ENCODE measurements at regions not wholly inside any gene's neighbourhood (a gene's known extent, or its start where the extent isn't known, plus 50 kb on each side); places are given as distances from the start of the nearest gene placed in this dataset.
"Not testable (repeated sequence)": the region's sequence is repeated elsewhere in the genome, so short reads cannot be mapped to it uniquely, and the experiment has no call there.

GRCh38 chr2:146969703-146970102, 875.1 kb upstream of the ACVR2A start:
- H3K27ac ChIP-seq (ENCODE audit: low read depth, low read length) = not testable (repeated sequence)

DNA sequence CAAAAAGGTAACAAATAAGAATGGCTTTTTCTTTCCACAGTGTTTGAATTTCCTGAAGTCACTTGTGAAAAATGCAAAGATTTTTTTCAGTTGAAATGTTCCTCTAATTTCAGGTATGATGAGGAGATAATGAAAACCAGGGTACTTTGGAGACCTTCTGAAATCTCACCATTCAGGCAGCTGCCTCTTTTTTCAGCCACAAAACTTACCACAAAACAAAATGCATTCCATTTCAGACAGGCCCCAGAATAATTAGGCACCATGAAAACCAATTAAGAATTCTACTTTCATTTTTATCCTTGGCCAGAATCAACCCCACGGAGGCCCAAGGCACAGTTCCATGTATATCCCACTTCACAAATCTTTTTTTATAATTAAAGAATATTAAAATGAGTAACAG, 880.3 kb upstream of the ACVR2A start:
- H3K9ac ChIP-seq (ENCODE audit: low read length) = no peak overlapping the region
- H3K36me3 ChIP-seq (ENCODE audit: control insufficient read depth, insufficient read depth, low read length) = no peaks in the 10 kb centered on the region
- H3K4me3 ChIP-seq (ENCODE audit: low read length) = no peak overlapping the region
- no peak overlapping the region for H3K27ac ChIP-seq (ENCODE audit: low read depth, low read length)
- H3K4me1 ChIP-seq (ENCODE audit: control insufficient read depth, insufficient read depth, low read length) = no peaks in the 10 kb centered on the region
- no peaks in the 10 kb centered on the region for H3K27me3 ChIP-seq (ENCODE audit: control insufficient read depth, insufficient read depth, low read length)

More at GRCh38 chr2:146969703-146970102, 875.1 kb upstream of the ACVR2A start:
- not testable (repeated sequence) for H3K4me3 ChIP-seq (ENCODE audit: low read length); H3K9ac ChIP-seq (ENCODE audit: low read length); H3K36me3 ChIP-seq (ENCODE audit: control insufficient read depth, insufficient read depth, low read length); H3K4me1 ChIP-seq (ENCODE audit: control insufficient read depth, insufficient read depth, low read length); H3K27me3 ChIP-seq (ENCODE audit: control insufficient read depth, insufficient read depth, low read length)

- Histone ChIP-seq H3K36me3 (ENCODE audit: control insufficient read depth, insufficient read depth, low read length) (no peaks in the 10 kb centered on the region), H3K27me3 (ENCODE audit: control insufficient read depth, insufficient read depth, low read length) (no peaks in the 10 kb centered on the region), H3K9ac (ENCODE audit: low read length) (no peak overlapping the region), H3K4me1 (ENCODE audit: control insufficient read depth, insufficient read depth, low read length) (peaks cover 5% of the 10 kb centered on the region), H3K4me3 (ENCODE audit: low read length) (no peak overlapping the region), H3K27ac (ENCODE audit: low read depth, low read length) (no peak overlapping the region)
Observed at GRCh38 chr2:146954544-146954943, 890.3 kb upstream of the ACVR2A start.

- no peaks in the 10 kb centered on the region for H3K36me3 ChIP-seq (ENCODE audit: control insufficient read depth, insufficient read depth, low read length)
- H3K9ac ChIP-seq (ENCODE audit: low read length) = no peak overlapping the region
- H3K4me3 ChIP-seq (ENCODE audit: low read length) = no peak overlapping the region
- H3K27me3 ChIP-seq (ENCODE audit: control insufficient read depth, insufficient read depth, low read length) = no peaks in the 10 kb centered on the region
- H3K4me1 ChIP-seq (ENCODE audit: control insufficient read depth, insufficient read depth, low read length) = peaks cover 5% of the 10 kb centered on the region
- H3K27ac ChIP-seq (ENCODE audit: low read depth, low read length) = no peak overlapping the region
Observed at GRCh38 chr2:146952696-146953095, 892.1 kb upstream of the ACVR2A start.

- H3K27me3 ChIP-seq (ENCODE audit: control insufficient read depth, insufficient read depth, low read length) = no peaks in the 10 kb centered on the region
- H3K9ac ChIP-seq (ENCODE audit: low read length) = no peak overlapping the region
- peaks cover 5% of the 10 kb centered on the region for H3K4me1 ChIP-seq (ENCODE audit: control insufficient read depth, insufficient read depth, low read length)
- no peaks in the 10 kb centered on the region for H3K36me3 ChIP-seq (ENCODE audit: control insufficient read depth, insufficient read depth, low read length)
- H3K4me3 ChIP-seq (ENCODE audit: low read length) = no peak overlapping the region
- no peak overlapping the region for H3K27ac ChIP-seq (ENCODE audit: low read depth, low read length)
Observed at GRCh38 chr2:146950911-146951310, 893.9 kb upstream of the ACVR2A start.

- H3K27me3 ChIP-seq (ENCODE audit: control insufficient read depth, insufficient read depth, low read length) = no peaks in the 10 kb centered on the region
- H3K9ac ChIP-seq (ENCODE audit: low read length) = no peak overlapping the region
- no peak overlapping the region for H3K27ac ChIP-seq (ENCODE audit: low read depth, low read length)
- H3K4me1 ChIP-seq (ENCODE audit: control insufficient read depth, insufficient read depth, low read length) = peaks cover 5% of the 10 kb centered on the region
- H3K36me3 ChIP-seq (ENCODE audit: control insufficient read depth, insufficient read depth, low read length) = no peaks in the 10 kb centered on the region
- no peak overlapping the region for H3K4me3 ChIP-seq (ENCODE audit: low read length)
Observed at GRCh38 chr2:146950361-146950760, 894.5 kb upstream of the ACVR2A start.

GRCh38 chr2:146949400-146949799, 895.4 kb upstream of the ACVR2A start:
- Histone ChIP-seq H3K36me3 (ENCODE audit: control insufficient read depth, insufficient read depth, low read length) (no peaks in the 10 kb centered on the region), H3K9ac (ENCODE audit: low read length) (no peak overlapping the region), H3K27ac (ENCODE audit: low read depth, low read length) (no peak overlapping the region), H3K4me1 (ENCODE audit: control insufficient read depth, insufficient read depth, low read length) (peaks cover 5% of the 10 kb centered on the region), H3K4me3 (ENCODE audit: low read length) (no peak overlapping the region), H3K27me3 (ENCODE audit: control insufficient read depth, insufficient read depth, low read length) (no peaks in the 10 kb centered on the region)

GRCh38 chr2:146944601-146945000, 900.2 kb upstream of the ACVR2A start:
- Histone ChIP-seq H3K27me3 (ENCODE audit: control insufficient read depth, insufficient read depth, low read length) (no peaks in the 10 kb centered on the region), H3K4me3 (ENCODE audit: low read length) (no peak overlapping the region), H3K36me3 (ENCODE audit: control insufficient read depth, insufficient read depth, low read length) (no peaks in the 10 kb centered on the region), H3K27ac (ENCODE audit: low read depth, low read length) (no peak overlapping the region), H3K9ac (ENCODE audit: low read length) (no peak overlapping the region), H3K4me1 (ENCODE audit: control insufficient read depth, insufficient read depth, low read length) (no peaks in the 10 kb centered on the region)

DNA sequence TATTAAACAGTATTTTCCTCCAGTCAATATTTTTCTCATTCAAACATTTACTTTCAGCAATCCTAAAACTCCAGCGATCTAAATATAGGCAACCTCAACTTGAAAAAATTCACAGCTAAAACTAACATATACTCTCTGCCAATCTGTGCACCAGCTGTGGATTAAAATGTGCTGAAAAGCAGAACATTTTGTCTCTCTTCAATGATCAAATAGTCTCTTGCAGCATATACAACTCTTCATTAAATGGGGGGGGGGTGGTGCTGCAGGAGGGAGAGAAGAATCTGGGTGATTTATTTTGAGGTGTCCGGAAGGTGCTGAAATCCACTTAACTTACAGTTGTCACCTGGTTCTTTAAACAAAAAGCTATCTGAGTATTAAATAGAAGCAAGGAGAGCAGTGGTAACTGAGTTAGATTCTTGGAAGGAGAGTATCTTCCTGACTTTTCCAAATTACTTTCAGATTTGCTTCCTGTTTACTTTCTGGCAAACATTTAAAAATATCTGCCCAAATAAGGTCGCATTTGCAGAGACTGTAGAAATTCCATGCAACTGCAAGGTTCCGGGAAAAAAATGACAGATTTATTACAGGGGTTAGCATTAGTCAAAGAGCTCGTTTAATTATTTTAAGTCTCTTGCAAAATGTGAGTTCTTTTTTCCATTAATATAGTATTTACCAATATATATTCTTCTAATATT, 904.7 kb upstream of the ACVR2A start:
- H3K27ac ChIP-seq (ENCODE audit: low read depth, low read length) = no peak overlapping the region
- H3K9ac ChIP-seq (ENCODE audit: low read length) = no peak overlapping the region
- no peaks in the 10 kb centered on the region for H3K36me3 ChIP-seq (ENCODE audit: control insufficient read depth, insufficient read depth, low read length)
- H3K4me1 ChIP-seq (ENCODE audit: control insufficient read depth, insufficient read depth, low read length) = no peaks in the 10 kb centered on the region
- no peaks in the 10 kb centered on the region for H3K27me3 ChIP-seq (ENCODE audit: control insufficient read depth, insufficient read depth, low read length)
- no peak overlapping the region for H3K4me3 ChIP-seq (ENCODE audit: low read length)

- Histone ChIP-seq H3K4me1 (ENCODE audit: control insufficient read depth, insufficient read depth, low read length) (no peaks in the 10 kb centered on the region), H3K36me3 (ENCODE audit: control insufficient read depth, insufficient read depth, low read length) (no peaks in the 10 kb centered on the region), H3K27me3 (ENCODE audit: control insufficient read depth, insufficient read depth, low read length) (no peaks in the 10 kb centered on the region), H3K27ac (ENCODE audit: low read depth, low read length) (no peak overlapping the region), H3K9ac (ENCODE audit: low read length) (no peak overlapping the region), H3K4me3 (ENCODE audit: low read length) (no peak overlapping the region)
Observed at GRCh38 chr2:146934921-146935320, 909.9 kb upstream of the ACVR2A start.

DNA sequence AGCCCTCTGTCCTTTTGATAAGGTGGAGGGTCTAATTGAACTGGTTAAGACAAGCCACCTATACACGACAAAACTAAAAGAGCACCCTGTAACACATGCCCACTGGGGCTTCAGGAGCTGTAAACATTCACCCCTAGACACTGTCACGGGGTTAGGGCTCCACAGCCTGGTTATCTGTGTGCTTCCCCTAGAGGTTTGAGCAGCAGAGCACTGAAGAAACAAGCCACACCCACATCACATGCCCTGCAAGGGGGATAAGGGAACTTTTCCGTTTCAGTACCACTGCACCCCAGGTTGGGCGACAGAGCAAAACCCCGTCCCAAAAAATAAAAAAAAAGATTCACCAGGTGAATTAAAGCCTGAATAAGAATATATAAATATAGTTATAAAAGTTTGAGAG, 913.7 kb upstream of the ACVR2A start:
- Histone ChIP-seq H3K27ac (ENCODE audit: low read depth, low read length) (no peak overlapping the region), H3K27me3 (ENCODE audit: control insufficient read depth, insufficient read depth, low read length) (no peaks in the 10 kb centered on the region), H3K4me1 (ENCODE audit: control insufficient read depth, insufficient read depth, low read length) (no peaks in the 10 kb centered on the region), H3K9ac (ENCODE audit: low read length) (no peak overlapping the region), H3K4me3 (ENCODE audit: low read length) (no peak overlapping the region), H3K36me3 (ENCODE audit: control insufficient read depth, insufficient read depth, low read length) (no peaks in the 10 kb centered on the region)

GRCh38 chr2:146927080-146927711, 917.6 kb upstream of the ACVR2A start:
- Histone ChIP-seq H3K4me3 (ENCODE audit: low read length) (no peak overlapping the region), H3K36me3 (ENCODE audit: control insufficient read depth, insufficient read depth, low read length) (no peaks in the 10 kb centered on the region), H3K27ac (ENCODE audit: low read depth, low read length) (no peak overlapping the region), H3K9ac (ENCODE audit: low read length) (no peak overlapping the region), H3K27me3 (ENCODE audit: control insufficient read depth, insufficient read depth, low read length) (no peaks in the 10 kb centered on the region), H3K4me1 (ENCODE audit: control insufficient read depth, insufficient read depth, low read length) (no peaks in the 10 kb centered on the region)

DNA sequence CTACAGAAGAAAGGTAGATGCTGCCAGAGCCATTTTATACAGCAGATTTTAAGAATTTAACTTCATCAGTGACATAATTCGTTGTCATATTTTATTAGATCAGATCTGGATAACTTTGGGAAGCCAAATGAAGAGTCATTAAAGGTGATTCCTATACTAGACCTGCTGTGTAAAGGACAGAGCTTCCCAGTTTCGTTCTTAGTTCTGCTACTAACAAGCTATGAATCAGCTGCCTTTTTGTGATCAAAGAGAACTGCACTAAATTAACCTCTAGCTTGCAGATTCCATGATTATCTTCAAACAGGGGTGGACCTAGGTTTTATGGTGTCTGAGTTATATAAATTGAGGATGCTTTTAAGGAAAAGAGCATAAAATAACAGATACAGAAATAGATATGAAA, 926.5 kb upstream of the ACVR2A start:
- Histone ChIP-seq H3K27ac (ENCODE audit: low read depth, low read length) (no peak overlapping the region), H3K36me3 (ENCODE audit: control insufficient read depth, insufficient read depth, low read length) (no peaks in the 10 kb centered on the region), H3K4me3 (ENCODE audit: low read length) (no peak overlapping the region), H3K4me1 (ENCODE audit: control insufficient read depth, insufficient read depth, low read length) (peaks cover 2% of the 10 kb centered on the region), H3K27me3 (ENCODE audit: control insufficient read depth, insufficient read depth, low read length) (no peaks in the 10 kb centered on the region), H3K9ac (ENCODE audit: low read length) (no peak overlapping the region)

Data from rectal smooth muscle tissue (tissue), 1 donor.